PC-9 (cell line): ENCODE measurements at regions not wholly inside any gene's neighbourhood (a gene's known extent, or its start where the extent isn't known, plus 50 kb on each side); places are given as distances from the start of the nearest gene placed in this dataset.

Experiments
- EZH2 ChIP-seq: fragments of 200-600 bp; sonication (generic); IDR thresholded peaks from 2 replicates; pipeline ENCODE4 v1.8.0; 2017; ENCODE audit warnings: antibody characterized with exemption, low read depth
- TF ChIP-seq, protein P1 (sequence below): fragments of 200-600 bp; sonication (generic); conservative IDR thresholded peaks from 2 replicates; pipeline ENCODE4 v1.6.1; 2017; ENCODE audit warnings: mixed run types, antibody characterized with exemption, mild to moderate bottlenecking, moderate library complexity

- TF ChIP-seq, protein P1, sequence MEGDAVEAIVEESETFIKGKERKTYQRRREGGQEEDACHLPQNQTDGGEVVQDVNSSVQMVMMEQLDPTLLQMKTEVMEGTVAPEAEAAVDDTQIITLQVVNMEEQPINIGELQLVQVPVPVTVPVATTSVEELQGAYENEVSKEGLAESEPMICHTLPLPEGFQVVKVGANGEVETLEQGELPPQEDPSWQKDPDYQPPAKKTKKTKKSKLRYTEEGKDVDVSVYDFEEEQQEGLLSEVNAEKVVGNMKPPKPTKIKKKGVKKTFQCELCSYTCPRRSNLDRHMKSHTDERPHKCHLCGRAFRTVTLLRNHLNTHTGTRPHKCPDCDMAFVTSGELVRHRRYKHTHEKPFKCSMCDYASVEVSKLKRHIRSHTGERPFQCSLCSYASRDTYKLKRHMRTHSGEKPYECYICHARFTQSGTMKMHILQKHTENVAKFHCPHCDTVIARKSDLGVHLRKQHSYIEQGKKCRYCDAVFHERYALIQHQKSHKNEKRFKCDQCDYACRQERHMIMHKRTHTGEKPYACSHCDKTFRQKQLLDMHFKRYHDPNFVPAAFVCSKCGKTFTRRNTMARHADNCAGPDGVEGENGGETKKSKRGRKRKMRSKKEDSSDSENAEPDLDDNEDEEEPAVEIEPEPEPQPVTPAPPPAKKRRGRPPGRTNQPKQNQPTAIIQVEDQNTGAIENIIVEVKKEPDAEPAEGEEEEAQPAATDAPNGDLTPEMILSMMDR = no peak
- TF ChIP-seq EZH2 = no peak
Observed at GRCh38 chr12:41924111-41924510, 220.6 kb downstream of the GXYLT1 start.
